CD4-positive, alpha-beta T cell treated with Interleukin-4 for 4 hours (primary cell): ENCODE measurements at regions not wholly inside any gene's neighbourhood (a gene's known extent, or its start where the extent isn't known, plus 50 kb on each side); places are given as distances from the start of the nearest gene placed in this dataset.

ENCODE experiments used
- DNase-seq: peaks from one replicate; pipeline ENCODE4 v3.0.0-alpha.2; 2020

DNA sequence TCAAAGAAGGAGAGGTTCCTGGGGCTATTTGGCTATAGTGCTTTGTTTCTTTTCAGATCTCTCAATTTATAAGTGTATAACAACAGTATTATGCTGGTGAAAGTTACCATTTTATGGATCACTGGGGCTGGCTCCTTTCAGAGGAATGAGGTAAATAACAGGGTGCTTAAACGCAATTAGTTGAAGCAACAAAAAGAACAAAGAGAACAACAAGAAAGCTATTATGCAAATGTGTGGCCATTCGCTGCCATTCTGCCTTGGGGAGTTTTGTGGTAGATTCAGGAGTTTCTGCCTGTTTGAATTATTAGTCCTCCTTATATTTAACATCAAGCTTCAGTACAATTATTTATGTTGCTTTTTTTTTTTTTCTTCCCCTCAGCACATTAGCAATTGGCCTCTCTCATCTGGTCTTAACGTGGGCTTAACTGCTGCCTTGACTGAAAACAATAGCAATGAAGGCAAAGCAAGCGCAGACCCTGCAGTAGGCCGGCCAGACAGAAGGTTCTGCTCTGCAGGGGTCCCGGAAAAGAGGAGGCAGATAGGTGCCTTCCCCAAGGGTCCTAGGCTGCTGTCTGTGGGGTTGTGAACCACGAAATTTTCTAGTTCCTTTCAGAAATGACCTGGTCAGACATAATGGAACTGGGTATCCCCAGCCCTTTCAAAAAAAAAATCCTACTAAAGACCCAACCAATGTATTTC, 339.9 kb upstream of the PODXL start:
- no peak for DNase-seq

DNA sequence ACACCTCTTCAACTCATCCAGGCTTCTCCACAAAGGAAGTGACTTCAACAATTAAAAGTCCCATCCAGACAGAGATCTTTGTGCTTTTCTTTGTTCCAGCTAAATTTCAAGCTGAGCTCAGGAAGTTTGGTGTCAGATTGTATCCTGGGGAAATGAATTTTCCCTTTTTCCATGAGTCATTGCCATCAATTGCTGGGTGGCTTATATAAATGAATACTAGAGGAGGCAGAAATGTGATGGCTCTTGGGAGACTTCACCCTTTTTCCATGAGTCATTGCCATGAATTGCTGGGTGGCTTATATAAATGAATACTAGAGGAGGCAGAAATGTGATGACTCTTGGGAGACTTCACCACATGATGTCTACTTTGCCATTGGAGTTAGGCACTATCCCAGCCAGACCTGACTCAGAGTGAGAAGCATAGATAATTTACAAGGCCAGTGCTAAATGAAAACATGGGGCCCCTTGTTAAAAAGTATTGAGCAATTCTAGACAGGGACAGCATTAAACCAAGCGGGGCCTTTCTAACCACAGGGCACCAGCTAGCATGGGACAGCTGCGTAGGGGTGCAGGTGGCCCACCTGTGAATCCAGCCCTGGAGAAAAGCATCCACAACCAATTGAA, 339.2 kb upstream of the PODXL start:
- DNase-seq: no peak

DNA sequence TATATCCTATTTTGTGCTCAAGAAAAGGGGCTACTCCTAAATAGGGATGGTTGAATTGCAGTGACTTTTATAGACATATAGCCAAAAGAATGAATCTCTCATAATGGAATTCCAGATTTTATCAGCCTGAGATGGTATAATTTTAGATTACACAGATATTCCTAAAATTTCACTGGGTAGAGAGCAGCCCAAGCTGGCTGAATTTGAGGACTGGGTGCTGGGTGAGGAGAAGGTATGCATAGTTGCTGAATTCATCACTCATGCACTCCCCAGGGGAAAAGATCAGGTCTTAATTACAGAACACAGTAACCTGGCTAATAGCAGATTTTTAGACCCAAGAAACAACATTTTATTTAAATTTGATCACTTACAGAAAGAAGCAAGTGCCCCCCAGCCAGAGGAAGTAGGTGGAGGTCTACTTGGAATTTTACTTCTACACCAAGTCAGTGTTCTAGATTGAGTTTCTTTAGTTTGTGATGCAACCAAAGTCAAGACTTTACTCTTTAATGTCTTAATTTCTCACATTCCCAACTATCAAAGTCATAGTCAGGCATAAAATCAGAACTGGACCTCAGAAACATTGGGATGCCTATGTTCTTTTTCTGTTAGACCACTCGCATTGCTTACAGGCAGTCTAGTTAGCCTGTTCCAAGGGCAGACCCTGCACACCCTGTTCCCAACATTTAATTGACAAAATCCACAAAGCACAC, 337.4 kb upstream of the PODXL start:
- no peak for DNase-seq

DNA sequence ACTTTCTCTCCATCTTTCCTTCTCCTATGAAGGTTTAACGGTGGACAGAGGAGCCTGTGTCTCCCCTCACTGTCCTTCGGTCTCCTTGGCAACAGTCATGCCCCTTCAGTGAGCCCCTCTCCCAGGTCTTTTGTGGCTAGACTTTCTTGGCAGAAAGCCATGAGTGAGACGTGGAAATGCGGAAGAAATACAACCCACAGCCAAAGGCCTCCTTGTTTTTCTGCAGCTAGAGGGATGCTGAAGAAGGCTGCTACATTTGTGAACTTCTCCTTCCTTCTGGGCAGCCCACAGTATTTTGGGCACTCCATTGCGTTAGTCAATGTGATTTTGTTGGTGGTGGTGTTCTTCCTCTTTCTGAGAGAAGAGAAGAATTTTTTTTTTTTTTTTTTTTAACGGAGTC, 333.7 kb upstream of the PODXL start:
- DNase-seq: no peak

DNA sequence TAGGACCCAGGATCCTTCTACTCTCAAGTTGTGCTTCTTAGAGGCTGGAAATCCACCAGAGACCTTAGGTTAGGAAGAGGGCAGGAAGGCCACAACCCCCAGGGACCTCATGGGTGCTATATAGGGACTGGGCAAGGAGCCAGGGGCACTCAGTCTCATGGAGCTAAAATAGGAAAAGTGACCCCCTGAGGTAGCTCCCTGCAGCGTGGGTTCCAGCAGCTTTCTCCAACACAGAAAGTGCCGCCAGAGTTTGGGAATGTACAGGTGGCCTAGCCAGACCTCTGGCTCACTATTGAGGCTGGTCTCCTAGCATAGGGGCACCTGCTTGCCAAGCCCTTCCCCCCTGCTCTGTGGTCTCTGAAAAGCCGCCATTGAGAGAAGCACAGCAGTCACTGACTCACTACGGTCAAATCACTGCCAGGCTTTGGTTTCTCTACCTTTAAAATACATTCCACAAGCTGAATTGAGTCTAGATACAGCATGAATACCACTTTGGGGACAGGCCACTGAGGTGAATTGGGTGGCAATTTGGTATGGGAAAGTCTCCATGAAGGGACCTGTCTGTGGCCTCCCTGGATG, 333.2 kb upstream of the PODXL start:
- DNase-seq: no peak

DNA sequence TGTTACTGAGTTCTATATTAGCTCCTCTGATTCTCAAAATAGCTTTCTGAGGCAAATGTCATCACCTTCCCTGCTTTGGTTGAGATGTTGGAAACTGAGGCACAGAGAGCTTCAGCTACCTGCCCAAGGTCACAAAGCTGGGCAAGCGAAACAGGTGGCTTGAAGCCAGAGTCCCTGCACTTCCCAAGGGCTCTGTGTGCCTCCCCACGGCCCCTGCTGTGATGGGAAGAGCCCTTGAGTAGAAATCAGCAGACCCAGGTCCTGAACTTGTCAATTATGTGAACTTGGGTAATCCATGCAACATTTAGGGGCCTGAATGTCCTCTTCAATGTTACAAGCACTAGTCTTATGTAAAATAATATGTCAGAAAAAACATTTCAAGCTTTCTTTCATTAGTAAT, 327.3 kb upstream of the PODXL start:
- DNase-seq: no peak

DNA sequence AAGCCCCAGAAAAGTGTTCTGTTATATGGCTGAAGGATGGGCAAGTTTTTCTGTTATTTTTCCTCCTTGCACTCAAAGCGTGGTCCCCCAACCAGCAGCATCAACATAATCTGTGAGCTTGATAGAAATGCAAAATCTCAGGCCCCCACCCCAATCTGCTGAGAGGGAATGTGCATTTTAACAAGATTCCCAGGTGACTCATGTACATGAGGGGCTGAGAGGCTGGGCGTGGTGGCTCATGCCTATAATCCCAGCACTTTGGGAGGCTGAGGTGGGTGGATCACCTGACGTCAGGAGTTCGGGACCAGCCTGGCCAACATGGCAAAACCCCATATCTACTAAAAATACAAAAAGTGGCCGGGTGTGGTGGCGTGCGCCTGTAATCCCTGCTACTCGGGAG, 326.8 kb upstream of the PODXL start:
- DNase-seq: no peak

DNA sequence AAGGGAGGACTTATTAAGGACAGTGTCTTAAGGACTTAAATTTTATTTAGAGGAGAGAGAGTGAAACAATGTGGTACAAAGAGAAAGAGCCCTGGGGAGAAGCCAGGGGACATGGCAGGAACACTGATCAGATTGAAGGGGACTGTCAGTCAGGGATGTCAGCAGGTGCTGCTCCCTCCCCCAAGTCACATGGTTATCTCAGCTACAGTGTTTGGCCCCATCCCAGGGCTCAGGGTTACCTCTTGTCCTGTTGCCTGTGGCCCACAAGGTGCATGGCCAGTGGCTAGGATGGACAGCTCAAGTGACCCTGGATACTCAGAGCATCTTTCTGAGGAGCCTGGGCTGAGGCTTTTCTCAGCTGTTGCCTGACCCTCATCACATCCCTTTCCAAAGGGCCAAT, 325.9 kb upstream of the PODXL start:
- no peak for DNase-seq

DNA sequence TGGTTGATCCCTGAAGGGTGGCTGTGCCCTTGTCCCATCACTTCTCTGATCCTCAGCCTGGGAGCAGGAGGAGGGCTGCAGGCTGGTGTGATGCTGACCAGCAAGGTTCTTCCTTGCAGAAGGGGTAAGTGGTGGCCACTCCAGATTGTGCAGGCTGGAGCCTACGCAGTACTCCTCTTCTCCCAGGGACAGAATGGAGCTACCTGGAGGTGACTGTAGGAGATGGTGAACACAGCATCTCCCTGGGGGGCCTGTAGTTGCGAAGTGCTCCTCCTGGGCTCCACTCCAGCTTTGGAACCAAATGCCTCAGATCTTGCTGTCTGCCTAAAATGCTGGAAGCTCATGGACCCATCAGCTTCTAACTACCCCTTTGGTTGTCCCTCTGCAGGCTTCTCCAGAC, 323.6 kb upstream of the PODXL start:
- no peak for DNase-seq

DNA sequence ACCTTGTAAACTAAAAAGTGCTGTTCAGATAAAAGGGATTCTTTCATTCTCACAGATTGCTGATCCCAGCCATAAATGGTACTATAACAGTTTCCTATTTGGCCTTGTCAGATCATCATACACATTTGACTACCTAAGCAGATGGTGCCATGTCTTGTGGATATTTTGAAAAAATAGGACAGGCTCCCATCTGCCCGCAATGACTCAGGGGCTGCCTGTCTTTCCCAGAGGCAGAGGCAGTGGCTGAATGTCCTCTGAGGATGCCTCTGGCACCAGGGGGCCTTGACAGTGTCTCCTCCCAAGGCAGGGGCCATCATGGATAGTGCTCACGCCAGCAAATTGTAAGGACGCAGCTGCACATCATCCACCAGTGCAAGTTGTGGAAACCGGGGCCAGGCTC, 323.0 kb upstream of the PODXL start:
- DNase-seq: no peak

DNA sequence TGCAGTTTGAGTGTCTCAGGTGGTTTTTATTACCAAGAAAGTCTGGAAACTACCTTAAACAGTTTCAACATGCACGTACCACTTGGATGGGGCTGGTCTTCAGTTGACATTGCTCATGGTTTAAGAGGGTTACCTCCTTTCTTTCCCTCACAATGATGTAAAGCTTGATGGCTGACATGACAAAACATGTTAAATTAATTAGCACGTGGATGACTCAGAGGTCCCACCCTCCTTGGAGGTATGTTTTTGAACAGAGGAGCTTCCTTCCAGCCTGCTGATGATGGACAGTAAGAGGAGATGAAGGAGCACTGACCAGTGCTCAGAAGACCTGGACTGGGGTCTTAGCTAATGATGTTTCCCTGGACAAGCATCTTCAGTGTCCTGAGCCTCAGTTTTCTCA, 322.3 kb upstream of the PODXL start:
- no peak for DNase-seq

DNA sequence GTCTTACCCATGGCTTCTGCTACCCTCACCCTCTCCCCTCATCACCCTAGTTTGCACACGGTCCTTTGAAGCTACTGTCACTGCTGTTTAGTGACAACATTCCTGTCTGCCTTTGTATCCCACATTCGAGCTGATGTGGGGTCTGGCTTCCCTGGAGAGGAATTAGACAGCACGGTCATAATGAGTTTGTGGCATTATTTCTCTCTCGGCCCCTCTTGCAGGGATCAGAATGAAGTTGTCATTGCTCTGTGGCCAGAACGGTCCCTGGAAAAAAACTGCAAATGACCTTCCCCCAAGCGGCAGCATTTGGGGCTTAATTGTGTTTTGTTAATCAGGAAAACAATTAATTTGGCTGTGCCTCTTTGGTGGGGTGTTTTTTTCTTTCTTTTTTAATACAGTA, 317.2 kb upstream of the PODXL start:
- DNase-seq: no peak

DNA sequence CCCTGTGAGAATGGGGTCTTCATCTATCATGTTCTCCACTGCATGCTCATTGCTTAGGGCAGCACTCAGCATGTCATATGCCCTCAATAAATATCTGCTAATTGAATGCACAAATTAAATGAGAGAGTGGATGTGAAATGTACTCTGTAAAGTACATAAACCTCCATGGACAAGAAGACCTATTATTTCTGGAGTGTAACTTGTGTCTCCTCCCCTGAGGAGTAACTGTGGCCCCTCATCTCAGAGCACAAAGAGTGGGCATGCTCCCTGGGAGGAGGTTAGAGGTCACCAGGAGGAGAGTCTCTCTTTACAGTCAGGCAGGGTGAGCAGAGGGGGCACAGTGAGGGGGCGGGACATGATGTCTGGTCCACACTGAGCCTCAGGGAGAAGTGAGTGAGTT, 313.6 kb upstream of the PODXL start:
- DNase-seq: no peak

DNA sequence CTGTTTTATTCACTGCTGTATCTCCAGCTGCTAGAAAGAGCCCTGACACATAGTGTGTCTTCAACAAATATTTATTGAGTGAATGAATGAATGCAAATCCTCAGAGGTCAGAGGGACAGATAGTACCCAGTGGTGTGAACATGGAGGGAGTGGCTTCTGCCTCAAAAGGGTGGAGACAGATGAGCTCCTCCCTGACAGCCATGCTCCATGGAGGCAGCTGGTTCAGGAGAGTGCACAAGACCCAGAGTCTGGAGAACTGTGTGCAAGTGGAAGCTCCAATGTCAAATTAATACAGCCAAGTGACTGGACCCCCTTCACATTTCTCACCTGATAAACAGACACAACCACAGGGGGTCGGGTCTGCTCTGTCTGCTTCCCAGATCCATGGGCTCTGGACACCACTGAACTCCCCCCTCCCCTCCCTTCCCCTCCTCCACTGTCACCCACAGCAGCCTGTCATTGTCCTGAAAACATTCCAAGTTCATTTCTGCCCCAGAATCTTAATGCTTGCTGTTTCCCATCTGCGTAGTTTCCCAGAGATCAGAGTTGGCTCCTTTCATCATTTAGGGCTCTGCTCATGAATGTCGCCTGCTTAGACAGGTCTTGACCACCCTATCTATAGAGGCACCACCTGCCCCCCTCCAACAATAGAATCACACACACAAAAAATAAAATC, 312.9 kb upstream of the PODXL start:
- no peak for DNase-seq

DNA sequence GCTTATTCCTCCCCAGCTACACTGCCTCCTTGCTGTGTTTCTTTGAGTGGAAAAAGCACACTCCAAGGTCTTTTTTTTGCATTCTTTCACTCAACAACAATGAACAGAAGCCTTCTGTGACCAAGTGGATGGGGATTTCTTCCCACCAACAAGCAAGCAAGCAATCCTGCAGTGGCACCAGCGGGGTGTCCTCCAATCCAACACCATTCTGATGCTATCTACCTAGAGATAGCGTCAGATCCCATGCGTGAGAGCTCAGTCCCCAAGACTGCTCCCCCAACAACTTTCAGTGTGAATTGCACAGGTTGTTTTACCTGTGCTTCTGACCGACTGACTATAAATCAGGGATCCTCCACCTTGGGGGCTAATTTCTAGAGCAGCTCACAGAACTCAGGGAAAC, 311.0 kb upstream of the PODXL start:
- no peak for DNase-seq

DNA sequence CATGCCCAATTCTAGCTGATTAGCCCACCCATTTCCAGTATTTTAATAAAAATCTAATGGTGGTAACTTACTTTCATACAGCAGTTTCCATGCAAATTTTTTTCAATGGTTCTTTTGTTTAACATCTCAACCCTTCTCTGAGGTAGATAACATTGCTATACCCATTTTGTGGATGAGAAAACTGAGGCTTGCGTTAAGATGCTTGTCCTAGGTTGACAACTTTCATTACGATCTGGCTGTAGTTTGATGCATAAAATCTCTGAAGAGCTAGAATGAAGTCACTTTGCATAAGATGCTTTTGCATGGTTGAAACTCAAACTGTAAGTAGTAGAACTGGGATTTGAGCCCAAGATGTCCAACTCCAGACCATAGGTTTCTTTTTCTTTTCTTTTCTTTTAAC, 309.5 kb upstream of the PODXL start:
- no peak for DNase-seq

DNA sequence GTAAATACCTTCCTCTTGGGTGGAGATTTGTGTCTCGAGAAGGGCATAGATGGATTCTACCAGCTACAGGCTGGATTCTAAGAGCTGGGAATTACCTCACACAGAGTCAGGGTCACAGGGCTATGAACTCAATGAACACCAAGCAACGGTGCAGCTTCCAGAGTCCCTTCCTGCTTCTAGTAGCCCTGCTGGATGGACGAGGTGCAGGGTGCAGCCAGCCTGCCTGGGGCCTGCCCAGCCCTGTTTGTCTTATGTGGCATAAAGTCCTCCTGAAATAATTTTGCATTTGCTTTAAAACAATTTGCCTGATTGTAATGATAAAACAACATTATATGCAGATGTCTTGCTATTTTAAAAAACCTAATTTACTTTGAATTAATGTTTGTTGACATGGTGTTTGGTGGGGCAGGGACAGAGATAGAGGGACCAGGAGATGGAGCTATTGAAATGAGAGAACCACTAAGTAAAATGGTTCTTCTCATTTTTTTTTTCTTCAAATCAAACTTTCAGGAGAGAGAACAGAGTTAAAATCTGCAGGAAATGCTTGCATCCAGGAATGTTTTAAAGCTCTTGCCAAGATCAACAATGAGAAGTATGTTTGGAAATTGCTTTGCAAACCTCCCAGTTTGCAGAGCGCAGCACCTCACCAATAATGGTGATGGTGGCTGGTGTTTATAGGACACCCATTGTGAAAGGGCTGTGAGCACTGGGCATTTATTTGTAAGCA, 305.4 kb upstream of the PODXL start:
- DNase-seq: no peak

DNA sequence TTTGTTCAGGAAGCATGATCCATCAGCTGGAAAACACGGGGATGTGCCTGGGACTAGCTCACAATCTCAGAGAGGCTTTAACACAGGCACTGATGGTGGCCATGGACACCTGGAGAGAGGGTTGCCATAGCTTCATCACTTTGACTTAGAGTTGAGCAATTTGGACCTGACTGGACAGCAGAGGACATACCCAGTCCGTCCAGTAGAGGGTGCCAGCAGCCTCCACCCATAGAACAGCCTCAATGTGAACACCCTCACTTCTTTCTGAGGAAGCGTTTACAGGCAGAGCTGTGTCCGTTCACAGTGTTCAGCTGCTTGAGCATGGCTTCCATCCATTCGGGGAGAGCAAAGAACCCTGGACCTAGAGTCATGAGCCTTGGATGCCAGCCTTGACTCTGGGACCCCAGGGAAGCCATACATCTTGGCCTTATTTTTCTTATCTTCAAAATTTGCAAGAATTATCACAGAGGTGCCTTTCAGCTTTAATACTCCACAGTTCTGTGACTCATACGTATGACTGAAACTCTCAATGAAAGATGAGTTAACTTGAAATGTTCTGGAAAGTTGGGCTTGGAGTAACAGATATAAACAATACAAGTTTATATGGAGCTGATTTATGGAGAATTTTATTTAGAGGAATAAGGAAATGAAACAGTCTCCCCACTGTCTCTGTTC, 302.9 kb upstream of the PODXL start:
- peak; percentile 46 for DNase-seq

DNA sequence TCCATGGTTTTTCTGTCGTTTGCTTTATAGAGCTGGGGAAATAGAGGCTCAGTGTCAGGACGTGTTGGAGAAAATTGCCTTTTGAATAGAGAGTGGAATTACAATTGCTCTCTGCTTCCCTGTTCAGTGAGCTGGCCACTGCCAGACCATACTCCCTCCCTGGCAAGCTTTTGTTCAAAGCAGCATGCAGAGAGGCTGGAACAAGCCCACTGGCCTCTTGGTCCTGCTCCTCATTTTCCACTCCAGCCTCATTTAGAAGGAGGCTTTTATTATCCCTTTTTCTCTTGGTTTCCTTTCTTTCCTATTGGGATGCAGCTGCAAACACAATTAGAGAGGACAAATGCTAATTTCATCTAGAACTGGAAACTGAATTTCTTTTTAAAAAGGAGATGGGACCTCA, 302.2 kb upstream of the PODXL start:
- DNase-seq: no peak

DNA sequence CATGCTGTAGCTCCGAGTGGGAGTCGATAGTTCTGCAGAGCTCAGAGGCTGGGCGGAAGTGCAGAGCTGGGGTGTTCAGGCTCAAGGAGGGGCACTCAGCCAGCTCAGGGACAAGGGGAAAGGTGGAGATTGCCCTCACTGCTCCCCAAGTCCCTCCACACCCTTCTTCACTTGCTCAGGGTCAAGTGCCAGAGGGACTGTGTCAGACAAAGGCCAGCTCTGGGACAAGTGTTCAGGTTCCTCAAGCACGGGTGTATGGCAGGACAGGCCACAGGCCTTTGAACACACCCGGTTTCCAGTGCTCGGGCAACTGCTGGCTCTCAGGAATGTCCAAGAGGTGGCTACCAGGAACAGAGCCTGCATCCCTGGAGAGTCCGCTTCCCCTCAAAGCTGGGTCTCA, 293.0 kb upstream of the PODXL start:
- no peak for DNase-seq

DNA sequence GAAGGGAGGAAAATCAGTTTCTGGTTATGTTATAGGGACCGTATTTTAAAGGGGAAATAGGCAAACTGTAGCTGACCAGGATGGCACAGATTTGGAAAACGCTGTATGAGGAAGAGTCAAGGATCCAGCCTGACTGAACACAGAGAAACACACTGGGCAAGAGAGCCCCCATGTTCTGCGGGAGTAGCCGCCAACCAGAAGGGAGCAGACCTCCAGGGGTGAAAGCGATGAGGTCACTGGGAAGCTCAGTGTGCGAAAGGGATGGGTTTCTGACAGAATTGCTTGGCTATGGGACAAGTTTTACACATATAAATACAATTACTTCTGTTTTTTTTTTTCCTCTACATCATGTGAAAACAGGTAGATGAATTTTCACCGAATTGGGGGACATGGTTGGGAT, 291.6 kb upstream of the PODXL start:
- no peak for DNase-seq

DNA sequence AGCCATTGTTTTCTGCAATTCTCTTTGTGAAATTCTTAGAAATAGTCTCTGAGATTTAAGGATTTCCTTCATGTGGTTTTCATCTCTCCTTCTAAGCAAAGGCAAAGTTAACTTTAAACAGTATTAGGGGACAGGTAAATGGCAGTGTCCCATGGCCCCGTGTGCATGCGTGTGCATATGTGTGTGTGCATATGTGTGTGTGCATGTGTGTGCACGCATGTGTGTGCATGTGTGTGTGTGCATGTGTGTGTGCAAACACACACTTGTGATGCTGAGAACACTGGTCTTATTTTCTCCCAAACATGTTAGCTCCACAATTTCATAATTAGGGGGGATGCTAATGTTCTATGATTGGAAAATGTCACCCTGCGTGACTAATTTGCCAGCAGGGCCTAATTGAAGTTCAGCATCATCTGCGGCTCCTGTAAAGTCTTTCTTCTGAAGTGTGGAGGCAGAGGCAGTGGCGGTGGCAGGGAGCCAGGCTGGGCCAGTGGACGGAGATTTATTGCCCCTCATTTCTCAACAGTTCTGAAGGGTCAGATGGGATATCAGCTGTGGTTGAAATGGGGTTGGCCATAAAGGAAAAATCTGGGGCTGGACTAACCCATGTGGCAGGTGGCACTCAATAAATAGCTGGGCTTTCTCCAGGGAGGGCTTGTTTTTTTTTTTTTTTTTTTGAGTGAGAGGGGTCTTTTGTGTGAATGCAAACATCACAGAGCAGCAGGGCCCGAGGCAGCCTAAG, 289.3 kb upstream of the PODXL start:
- no peak for DNase-seq
